Choroid plexus epithelial cell (primary cell): ENCODE measurements at regions not wholly inside any gene's neighbourhood (a gene's known extent, or its start where the extent isn't known, plus 50 kb on each side); places are given as distances from the start of the nearest gene placed in this dataset.

ENCODE experiments used
- DNase-seq: peaks from one replicate; pipeline ENCODE4 v3.0.0-alpha.2; 2010; ENCODE audit warnings: low read depth
- H3K4me3 ChIP-seq: 2 replicates; pipeline ENCODE4 v1.5.1; 2011; ENCODE audit warnings: low read depth, mild to moderate bottlenecking, control low read depth, low read length, moderate library complexity
- CTCF ChIP-seq: conservative IDR thresholded peaks from 2 replicates; pipeline ENCODE4 v1.5.1; 2011; ENCODE audit warnings: low read depth, mild to moderate bottlenecking, control low read depth, inconsistent platforms, low read length, moderate library complexity

GRCh38 chr4:125482822-125483221, 168.1 kb downstream of the FAT4 start:
- H3K4me3 ChIP-seq, result no peak overlapping the region
- no peak for DNase-seq
- no peak for TF ChIP-seq CTCF

GRCh38 chr4:125483278-125483677, 168.5 kb downstream of the FAT4 start:
- no peak for TF ChIP-seq CTCF
- no peak for DNase-seq

GRCh38 chr4:125484912-125485311, 170.2 kb downstream of the FAT4 start:
- no peak for TF ChIP-seq CTCF
- H3K4me3 ChIP-seq, result no peak overlapping the region
- peak; percentile 13 for DNase-seq

More at GRCh38 chr4:125483278-125483677, 168.5 kb downstream of the FAT4 start:
- H3K4me3 ChIP-seq, result no peak overlapping the region

GRCh38 chr4:125486351-125486750, 171.6 kb downstream of the FAT4 start:
- no peak for TF ChIP-seq CTCF
- H3K4me3 ChIP-seq, result no peak overlapping the region
- no peak for DNase-seq

GRCh38 chr4:125489952-125490690, 175.4 kb downstream of the FAT4 start:
- no peak for TF ChIP-seq CTCF
- no peak for DNase-seq
- H3K4me3 ChIP-seq, result no peak overlapping the region

GRCh38 chr4:125492957-125493356, 178.2 kb downstream of the FAT4 start:
- no peak for DNase-seq
- no peak for TF ChIP-seq CTCF
- no peak overlapping the region for H3K4me3 ChIP-seq

- no peak for TF ChIP-seq CTCF
- H3K4me3 ChIP-seq, result no peak overlapping the region
- no peak for DNase-seq
Observed at GRCh38 chr4:125497861-125498260, 183.1 kb downstream of the FAT4 start.
